GM21717 (cell line): ENCODE measurements at regions not wholly inside any gene's neighbourhood (a gene's known extent, or its start where the extent isn't known, plus 50 kb on each side); places are given as distances from the start of the nearest gene placed in this dataset.

Experiments used
- ATAC-seq: cut with Tn5 transposase; IDR thresholded peaks from one replicate; pipeline ENCODE4 v1.9.1; 2021; ENCODE audit warnings: mild to moderate bottlenecking, moderate library complexity; ENCODE audit not compliant: unreplicated experiment

DNA sequence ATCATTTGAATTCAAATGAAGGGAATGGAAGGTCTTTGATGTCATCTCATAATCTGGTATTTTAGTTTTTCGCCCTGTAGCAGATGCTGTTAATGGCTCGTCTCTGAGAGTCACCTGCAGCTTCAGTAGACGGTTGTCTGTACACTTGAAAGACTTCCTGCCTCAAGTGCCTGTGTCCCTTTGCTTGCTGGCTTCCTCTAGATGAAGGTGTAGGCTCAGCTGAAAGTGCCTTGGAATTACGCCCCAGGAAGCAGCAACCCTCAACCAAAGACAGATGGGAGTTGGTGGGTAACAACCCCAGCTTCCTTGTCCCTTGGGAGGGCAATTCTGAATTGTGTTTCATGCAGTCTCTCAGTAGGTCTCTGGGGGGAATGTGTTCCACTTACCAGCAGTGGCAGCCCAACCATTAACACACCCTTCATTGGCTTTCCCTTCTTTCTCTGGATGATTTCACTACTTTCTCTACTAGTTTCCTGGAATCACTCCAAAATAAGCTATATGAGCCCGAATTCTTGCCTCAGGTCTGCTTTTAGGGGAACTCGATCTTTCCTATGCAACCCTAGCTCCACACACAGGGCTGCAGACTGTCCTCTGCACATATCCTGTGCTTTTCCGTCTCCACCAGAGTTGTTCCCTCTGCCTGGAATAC is 395.6 kb downstream of the DMAC1 start:
- no peak for ATAC-seq

DNA sequence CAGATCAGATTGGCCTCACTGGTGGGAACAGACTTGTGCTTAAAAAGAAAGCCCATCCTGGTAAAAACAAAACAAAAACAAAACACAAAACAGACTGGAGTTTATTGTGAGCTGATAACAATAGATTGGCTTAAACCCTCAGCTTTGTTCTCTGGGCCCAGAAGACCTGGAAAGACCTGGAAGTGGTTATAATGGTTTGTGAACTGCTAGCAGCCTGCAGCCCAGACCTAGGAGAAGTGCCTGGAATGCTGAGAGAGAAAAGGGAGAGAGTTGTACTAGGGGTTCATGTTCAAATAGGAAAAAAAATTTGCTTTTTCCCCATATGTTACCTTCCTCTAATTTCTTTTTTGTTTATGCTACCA is 396.6 kb downstream of the DMAC1 start:
- no peak for ATAC-seq

DNA sequence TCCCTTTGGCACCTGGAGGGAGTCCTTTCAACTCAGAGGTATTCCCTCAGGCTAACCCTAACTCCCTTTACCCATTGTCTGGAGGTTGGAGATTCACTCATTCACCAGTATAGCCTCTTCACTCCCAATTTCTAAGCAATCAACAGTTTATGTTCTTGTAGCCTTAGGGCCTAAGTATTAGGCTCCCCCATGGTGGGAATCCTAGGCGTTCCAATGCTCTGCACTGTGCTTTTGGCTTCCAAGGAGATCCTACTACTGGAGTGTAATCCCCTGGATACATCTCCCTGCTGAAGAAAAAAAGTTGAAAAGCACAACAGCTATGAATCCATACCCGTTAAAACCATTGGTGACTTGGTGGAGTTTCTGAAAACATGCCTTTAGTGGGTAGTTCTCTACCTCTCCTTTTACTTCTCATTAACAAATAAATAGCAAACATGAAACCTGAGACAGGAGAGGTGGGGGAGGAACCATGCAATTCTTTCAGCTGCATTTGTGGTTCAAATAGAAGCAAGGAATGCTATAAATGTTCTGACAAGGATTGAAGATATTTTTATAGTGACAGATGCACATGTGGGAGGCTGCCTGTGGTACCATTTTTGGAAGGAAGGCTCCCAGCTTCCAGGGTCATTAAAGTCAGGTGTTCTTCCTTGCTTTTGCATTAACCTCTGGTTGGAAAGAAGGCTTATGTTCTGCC is 397.1 kb downstream of the DMAC1 start:
- ATAC-seq: no peak

- ATAC-seq: no peak
These were observed 398.5 kb downstream of the DMAC1 start for GRCh38 chr9:7401116-7401515.

- no peak for ATAC-seq
These were observed 405.4 kb downstream of the DMAC1 start for GRCh38 chr9:7394002-7394774.

DNA sequence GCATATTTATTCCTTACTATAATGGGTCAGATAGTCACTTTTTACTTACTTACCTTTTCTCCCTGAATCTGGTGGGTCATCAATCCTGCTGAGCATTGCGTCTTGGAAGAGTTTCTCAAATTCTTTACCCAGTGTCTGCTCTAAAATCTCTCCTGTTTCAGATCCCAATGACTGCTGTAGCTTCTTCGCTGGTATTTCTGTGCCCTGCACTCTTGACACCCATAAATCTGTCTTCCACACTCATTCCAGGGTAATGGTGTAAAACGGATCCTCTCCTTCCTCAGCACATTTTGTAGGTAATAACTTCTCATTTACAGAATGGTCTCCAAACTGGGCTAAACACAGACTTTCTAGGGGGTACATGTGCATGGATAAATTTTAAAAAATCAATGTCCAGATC is 407.4 kb downstream of the DMAC1 start:
- ATAC-seq: no peak

DNA sequence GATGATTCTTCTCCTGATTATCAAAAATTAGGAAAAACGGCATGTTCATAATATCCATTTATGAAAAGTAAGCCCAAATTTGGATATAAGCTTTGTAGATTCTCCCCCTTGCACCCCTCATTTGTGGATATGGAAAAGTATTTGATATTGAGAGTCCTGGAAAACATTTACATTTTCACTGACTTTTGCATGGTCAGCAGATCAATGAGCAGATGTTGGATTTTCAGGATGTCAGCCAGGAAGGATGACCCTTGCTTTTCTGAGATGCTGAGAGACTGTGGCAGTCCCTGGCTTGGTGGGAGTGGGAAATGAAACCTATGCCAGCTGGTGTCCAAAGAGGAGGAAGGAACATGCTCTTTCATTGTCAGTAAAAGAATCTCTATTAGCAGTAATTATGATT is 410.8 kb downstream of the DMAC1 start:
- no peak for ATAC-seq

- ATAC-seq: no peak
These were observed 411.7 kb downstream of the DMAC1 start for GRCh38 chr9:7387840-7388239.

DNA sequence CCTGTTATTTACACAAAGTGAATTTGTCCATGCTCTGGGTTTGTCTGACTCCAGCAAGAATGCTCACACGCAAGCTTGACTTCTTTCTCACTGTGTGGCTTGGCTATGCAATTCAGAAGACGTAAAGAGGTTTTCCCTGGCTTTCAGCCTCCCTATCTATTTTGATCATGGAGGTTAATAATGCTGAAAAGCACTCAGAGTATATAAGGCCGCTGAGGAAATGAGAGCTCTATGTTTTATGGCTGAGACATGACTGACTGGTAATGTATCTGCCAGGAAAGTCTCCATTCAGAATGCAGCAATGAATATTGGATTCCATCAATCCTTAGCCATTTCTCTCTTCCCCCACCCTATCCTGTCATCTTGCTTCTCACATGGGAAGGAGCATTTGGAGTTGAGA is 417.3 kb downstream of the DMAC1 start:
- ATAC-seq: no peak

DNA sequence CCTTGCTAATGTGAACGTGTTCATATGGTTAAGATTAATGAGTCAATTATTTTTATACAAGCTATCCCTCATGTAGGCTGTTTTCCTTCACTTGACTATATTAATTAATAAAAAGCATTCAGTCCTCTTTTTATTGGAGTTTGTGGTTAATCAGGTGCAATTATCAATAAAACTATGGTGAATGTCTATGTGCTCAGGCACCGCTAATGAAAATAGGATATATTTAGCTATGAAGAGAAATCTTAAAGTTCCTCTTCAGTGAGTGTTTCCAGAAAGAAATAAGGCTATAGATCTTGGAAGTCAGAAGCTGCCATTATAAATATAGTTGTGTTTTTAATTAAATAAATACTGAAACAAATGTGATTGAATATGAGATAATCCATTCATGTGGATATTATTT is 422.1 kb downstream of the DMAC1 start:
- no peak for ATAC-seq

DNA sequence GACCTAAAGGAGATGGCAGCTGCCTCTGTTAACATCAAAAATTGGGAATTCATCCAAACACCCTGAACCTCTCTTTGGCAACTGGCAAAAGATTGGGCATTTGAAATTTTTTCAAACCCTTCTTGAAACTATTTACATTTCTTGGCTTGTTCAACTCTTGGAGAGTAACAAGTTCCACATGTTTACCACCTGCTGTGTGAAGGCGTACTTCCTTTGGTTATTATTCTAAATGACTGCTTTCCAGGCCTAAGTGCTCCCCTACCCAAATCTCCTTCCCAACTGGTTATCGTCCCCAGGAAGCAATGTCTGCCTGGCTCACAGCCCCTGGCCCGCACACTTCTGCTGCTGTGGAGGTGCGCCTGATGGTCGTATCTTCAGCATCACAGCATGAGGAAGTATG is 422.7 kb downstream of the DMAC1 start:
- no peak for ATAC-seq

DNA sequence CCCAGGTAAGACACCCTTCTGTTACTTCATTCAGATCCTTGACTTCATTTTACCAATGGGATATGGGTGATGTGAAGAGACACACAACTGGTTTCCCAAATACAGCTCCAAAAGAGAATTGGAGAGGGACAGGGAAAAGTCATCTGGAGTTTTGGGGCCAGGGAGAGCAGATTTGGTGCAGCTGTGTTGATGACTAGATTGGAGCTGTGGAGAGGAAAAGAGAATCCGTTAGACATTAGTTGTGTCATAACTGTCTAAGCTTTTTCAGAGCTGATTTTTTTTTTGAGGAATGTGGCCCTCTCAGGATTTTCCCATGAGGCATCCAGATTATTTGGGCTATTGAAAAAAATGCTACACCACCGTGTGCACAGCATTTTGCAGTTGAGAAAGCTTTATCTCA is 423.4 kb downstream of the DMAC1 start:
- no peak for ATAC-seq

- no peak for ATAC-seq
These were observed 424.5 kb downstream of the DMAC1 start for GRCh38 chr9:7375013-7375511.

DNA sequence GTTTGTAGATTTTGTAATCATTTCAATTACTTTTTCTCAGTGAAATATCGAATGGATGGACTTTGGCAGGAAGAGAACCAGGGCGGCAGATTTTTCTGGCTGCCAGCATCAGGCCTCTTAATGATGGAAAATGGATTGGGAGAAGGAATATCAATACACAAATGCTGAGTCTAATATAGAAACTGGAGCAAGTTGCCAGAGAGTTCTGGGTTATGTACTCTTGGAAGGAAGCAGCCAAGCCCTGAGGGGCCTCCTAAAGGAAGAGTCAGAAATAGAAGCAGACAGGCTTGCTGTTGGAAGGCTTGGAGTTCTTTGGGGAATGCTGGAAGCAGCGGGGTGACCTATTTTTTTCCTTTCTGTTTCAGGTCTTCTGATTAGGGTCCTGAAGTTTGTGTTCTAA is 428.6 kb downstream of the DMAC1 start:
- no peak for ATAC-seq

GRCh38 chr9:7370381-7370780 is 429.2 kb downstream of the DMAC1 start:
- no peak for ATAC-seq

- ATAC-seq: no peak
These were observed 430.2 kb downstream of the DMAC1 start for GRCh38 chr9:7369384-7369821.

- ATAC-seq: no peak
These were observed 430.9 kb downstream of the DMAC1 start for GRCh38 chr9:7368410-7369292.

DNA sequence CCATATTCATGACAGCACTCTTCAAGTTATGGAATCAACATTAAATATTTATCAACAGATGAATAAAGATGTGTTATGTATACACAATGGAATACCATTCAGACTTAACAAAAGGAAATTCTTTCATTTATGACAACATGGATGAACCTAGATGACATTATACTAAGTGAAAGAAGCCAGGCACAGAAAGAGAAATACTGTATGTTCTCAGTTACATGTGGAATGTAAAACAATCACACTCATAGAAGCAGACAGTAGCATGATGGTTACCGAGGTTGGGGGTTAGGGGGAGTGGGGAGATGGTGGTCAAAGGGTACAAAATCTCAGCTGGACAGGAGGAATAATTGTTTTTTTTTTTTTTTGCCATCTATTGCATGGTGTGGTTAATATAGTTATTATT is 431.9 kb downstream of the DMAC1 start:
- ATAC-seq: no peak

DNA sequence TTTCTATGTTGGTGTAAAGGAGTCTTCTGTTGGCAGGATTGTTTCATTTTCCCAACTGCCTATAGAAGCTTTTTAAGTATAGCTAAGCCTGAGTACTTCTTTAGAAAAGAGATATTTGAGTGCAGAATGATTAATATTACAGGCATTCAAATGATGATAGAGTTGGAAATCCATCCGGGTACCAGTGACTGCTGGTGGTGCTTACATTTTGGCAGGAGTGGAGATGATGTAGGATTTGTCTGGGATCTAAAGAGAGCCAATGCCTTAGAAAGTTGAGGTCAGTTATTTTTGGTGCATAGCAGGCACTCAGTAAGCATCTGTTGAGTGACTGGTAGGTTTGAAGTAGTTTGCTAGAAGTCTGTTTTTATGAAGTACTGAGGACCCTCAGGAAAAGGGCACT is 433.5 kb downstream of the DMAC1 start:
- ATAC-seq: no peak

DNA sequence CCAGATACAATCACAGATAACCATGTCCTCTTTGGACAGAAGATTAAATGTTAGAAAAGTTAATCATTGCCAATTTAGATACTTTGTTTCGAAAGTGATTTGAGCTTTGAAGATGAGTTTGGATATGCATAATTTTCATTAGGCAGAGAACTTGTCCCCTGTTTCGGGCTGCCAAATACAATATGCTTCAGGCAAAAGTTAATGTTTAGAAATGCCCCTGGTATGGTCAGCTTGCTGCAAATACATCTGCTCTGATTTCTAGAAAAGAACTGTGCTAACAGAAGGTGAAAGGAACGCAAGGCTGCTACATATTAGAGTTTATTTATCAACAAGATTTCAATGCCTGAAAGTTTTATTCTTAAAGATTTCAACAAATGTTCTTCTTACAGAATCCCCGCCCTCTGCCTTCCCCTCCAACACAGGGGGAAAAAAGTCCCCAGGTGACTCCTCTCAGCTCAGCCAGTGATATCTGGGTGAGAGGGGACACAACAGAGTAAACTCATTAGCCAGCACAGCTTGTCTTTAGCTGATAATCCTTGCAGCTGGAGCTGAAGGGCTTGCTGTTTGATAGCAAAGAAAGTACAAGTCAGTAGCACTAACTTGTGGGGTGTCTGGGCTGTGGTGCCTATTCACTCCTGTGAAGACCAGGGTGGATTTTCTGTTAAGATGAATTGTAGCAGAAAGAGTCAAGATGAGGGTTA is 435.7 kb downstream of the DMAC1 start:
- no peak for ATAC-seq
